ENCODE measurements at regions not wholly inside any gene's neighbourhood (a gene's known extent, or its start where the extent isn't known, plus 50 kb on each side); places are given as distances from the start of the nearest gene placed in this dataset.

DNA sequence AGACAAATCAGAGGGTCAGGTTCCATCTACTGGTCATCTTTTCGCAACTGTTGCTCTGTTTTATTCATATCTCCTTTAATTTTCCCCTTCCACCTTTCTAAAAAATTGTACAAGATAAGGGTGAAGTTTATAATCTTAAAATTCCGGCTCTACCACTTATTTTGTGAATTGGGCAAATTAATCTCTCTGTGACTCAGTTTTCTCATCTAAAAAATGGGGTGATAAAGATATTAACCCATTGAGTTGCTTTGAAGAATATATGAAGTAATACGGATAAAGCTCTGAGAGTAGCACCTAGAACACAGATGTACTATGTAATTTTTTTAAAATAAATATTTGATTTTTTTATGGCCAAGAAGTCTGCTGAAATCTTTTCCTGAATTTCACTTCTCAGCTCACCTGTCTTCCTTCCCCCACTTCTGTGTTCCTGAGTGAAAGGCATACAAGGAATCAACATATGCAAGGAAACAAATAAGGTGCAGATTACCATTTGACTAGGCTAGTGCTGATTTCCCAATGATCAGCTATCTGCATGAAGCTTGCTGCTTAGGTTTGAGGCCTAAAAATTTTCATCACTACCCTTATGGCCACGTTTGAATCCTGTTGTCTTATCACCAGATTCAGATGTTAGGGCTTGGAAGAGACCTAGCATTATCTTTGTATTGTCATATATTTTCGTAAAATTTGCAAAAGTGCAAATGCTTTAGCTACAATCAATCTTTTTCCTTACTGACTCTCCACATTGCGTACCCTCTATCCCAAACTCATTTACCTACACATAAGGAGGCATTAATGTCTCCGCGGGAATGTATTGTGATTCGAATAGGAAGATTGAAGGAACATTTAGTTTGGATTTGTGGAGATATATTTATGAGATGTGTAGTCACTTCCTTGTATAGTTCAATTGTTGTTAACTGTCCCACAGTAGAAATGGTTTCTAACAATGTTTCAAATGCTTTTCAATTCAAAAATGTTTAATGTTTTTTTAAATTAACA is 718.3 kb upstream of the PTBP2 start:
- no peak for DNase-seq (ENCODE audit: low spot score)
- TF ChIP-seq, protein P1, sequence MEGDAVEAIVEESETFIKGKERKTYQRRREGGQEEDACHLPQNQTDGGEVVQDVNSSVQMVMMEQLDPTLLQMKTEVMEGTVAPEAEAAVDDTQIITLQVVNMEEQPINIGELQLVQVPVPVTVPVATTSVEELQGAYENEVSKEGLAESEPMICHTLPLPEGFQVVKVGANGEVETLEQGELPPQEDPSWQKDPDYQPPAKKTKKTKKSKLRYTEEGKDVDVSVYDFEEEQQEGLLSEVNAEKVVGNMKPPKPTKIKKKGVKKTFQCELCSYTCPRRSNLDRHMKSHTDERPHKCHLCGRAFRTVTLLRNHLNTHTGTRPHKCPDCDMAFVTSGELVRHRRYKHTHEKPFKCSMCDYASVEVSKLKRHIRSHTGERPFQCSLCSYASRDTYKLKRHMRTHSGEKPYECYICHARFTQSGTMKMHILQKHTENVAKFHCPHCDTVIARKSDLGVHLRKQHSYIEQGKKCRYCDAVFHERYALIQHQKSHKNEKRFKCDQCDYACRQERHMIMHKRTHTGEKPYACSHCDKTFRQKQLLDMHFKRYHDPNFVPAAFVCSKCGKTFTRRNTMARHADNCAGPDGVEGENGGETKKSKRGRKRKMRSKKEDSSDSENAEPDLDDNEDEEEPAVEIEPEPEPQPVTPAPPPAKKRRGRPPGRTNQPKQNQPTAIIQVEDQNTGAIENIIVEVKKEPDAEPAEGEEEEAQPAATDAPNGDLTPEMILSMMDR (IDR thresholded peaks at IDR 0.05; ENCODE audit: extremely low read depth, missing control alignments): no peak

DNA sequence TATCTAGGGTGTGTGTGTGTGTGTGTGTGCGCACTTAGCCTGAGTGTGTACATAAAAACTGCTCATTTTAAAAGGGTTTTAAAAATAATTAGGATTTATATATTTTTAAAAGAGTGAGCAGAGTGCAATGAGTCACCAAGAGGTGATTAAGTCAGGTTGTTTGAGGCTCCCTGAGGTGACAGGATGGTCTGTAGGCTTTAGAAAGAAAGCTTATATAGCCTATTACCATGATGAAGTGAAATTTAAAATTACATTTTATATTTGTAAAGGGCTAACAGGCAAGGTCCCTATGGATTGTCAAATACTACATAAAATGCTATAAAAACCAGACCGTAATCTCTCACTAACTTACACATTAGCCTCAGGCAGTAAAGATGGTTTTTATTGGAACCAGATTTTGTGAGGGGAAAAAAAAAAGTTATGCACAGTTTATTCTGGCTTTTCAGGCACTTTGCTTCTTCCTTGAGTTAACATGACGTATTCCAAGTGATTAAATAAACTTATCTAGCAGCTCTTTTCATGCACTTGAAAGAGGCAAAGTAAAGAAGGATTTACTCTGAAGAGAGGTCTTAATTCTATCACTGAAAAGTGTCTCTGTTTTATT is 711.7 kb upstream of the PTBP2 start:
- no peak for DNase-seq (ENCODE audit: low spot score)
- TF ChIP-seq, protein P1 (IDR thresholded peaks at IDR 0.05; ENCODE audit: extremely low read depth, missing control alignments): no peak

DNA sequence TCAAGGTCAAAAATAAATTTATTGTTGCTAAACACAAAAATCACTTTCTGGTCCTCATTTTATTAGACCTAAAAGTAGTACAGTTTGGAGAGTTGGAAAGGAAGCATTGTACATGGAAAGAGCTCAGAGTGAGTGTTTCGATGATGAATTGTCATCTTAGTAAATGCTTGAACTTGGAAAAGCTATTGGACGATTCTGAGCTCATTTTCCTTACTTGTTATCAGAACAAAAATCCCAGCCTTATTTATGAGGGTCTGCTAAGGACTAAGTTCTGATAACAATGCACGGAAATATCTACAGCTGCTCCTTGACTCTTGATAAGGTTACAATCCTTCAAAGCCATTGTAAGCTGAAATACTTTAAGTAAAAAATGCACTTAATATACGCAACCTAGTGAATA is 710.0 kb upstream of the PTBP2 start:
- TF ChIP-seq, protein P1 (IDR thresholded peaks at IDR 0.05; ENCODE audit: extremely low read depth, missing control alignments): no peak
- no peak for DNase-seq (ENCODE audit: low spot score)

DNA sequence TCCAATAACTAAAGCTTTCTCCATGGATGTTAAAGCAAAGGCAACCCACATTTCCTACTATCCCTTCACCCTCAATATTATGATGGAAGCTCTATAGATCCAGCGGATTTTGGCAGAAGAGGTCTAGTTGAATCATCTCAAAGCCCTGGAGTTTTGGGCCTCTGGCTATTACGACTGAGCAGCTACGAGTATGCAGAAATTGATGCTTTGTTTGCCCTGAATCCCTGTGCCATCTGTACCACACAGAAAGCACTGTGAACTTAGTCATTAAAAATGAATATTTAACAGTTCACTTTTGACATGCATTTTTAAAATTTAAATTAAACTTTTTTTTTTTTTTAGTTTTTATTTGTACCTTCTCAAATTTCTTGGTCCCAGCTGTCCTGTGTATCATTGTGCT is 705.4 kb upstream of the PTBP2 start:
- no peak for DNase-seq (ENCODE audit: low spot score)
- TF ChIP-seq, protein P1 (IDR thresholded peaks at IDR 0.05; ENCODE audit: extremely low read depth, missing control alignments): no peak

DNA sequence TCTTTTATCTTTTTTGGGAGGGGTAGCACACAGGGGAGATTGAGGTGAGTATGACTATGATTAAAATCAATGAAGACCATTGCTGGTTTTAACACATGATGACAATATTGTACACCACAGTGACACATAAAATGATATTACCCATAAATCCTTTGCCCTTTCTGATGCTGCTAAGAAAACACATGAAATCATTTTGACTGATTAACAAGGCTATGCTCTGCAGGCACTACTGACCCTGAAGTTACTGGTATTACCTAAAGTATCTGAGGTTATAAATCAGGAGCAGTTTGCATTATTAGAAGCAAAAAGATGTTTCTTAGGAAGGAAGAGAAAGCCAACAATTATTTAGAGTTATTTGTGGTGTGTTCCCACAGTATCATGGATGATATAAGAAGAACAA is 701.2 kb upstream of the PTBP2 start:
- no peak for DNase-seq (ENCODE audit: low spot score)
- TF ChIP-seq, protein P1 (IDR thresholded peaks at IDR 0.05; ENCODE audit: extremely low read depth, missing control alignments): no peak

DNA sequence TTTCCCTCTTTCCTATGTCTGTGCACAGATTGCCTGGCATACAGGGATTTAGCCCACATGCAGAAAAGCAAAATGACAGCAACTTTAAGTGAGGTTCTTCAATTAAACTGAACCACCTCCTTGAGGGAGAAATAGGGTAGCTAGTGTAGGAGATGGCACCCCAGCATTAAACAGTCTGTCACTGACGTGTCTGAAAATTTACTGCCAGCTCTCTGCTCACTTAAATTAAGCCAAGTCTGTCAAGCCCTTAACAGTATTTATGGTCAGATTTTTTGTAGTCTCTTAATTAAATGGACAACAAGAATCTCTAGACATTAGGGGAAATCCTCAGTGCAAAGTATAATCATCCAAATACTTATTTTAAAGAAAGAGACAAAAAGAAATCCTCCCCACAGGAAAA is 696.5 kb upstream of the PTBP2 start:
- TF ChIP-seq, protein P1 (IDR thresholded peaks at IDR 0.05; ENCODE audit: extremely low read depth, missing control alignments): no peak
- no peak for DNase-seq (ENCODE audit: low spot score)

DNA sequence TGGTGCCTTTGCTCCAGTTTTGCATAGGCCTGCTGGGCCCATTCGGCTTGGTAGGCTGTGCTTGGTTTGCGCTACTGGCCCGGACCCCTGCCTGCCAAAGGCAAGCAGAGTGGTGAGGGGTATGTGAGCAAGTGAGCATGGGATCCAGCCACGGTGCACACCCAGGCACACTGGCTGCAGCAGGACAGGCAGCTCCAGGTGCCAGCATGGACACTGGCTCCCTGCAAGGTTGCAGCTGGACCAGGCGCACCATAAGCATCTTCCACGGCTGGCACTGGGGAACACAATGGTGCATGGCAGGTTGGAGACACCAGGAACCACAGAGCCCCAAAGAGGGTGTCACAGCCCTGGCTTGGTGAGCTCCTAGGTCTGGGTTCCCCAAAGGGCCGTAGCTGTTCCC is 693.5 kb upstream of the PTBP2 start:
- DNase-seq (ENCODE audit: low spot score): no peak
- TF ChIP-seq, protein P1 (IDR thresholded peaks at IDR 0.05; ENCODE audit: extremely low read depth, missing control alignments): no peak

All from GM20000 (cell line).